H54 (cell line): ENCODE measurements at regions not wholly inside any gene's neighbourhood (a gene's known extent, or its start where the extent isn't known, plus 50 kb on each side); places are given as distances from the start of the nearest gene placed in this dataset.

Experiments
- DNase-seq: peaks from one replicate; pipeline ENCODE4 v3.0.0; 2011; ENCODE audit warnings: low spot score, mixed read lengths; ENCODE audit not compliant: insufficient read length
- FAIRE-seq: peaks from 3 replicates; lab custom pipeline; 2011; peaks lifted over from hg19 to GRCh38; lab: Jason Lieb, UNC
- POLR2A ChIP-seq: IDR thresholded peaks from 2 replicates; pipeline ENCODE4 v1.6.1; 2011; ENCODE audit warnings: low read depth, mild to moderate bottlenecking, low read length

- no peak for FAIRE-seq
- TF ChIP-seq POLR2A = no peak
- no peak for DNase-seq
These were observed 767.8 kb upstream of the GOLIM4 start for GRCh38 chr3:168863561-168863960.

GRCh38 chr3:168862466-168862865 is 766.7 kb upstream of the GOLIM4 start:
- FAIRE-seq (no peak), DNase-seq (no peak)
- TF ChIP-seq POLR2A = no peak

GRCh38 chr3:168860592-168860991 is 764.9 kb upstream of the GOLIM4 start:
- no peak for TF ChIP-seq POLR2A
- DNase-seq (no peak), FAIRE-seq (no peak)

GRCh38 chr3:168860028-168860427 is 764.3 kb upstream of the GOLIM4 start:
- FAIRE-seq (no peak), DNase-seq (no peak)
- TF ChIP-seq POLR2A = no peak

- DNase-seq (no peak), FAIRE-seq (no peak)
- no peak for TF ChIP-seq POLR2A
These were observed 763.9 kb upstream of the GOLIM4 start for GRCh38 chr3:168859574-168859973.

GRCh38 chr3:168859143-168859542 is 763.4 kb upstream of the GOLIM4 start:
- FAIRE-seq (no peak), DNase-seq (no peak)
- no peak for TF ChIP-seq POLR2A

GRCh38 chr3:168858327-168858726 is 762.6 kb upstream of the GOLIM4 start:
- FAIRE-seq = no peak
- no peak for TF ChIP-seq POLR2A

GRCh38 chr3:168850109-168850508 is 754.4 kb upstream of the GOLIM4 start:
- TF ChIP-seq POLR2A = no peak
- DNase-seq = no peak
- FAIRE-seq = no peak

More at GRCh38 chr3:168858327-168858726, 762.6 kb upstream of the GOLIM4 start:
- no peak for DNase-seq

GRCh38 chr3:168847291-168847883 is 751.7 kb upstream of the GOLIM4 start:
- no peak for TF ChIP-seq POLR2A
- no peak for FAIRE-seq
- peak; percentile 3 for DNase-seq

- TF ChIP-seq POLR2A = no peak
- no peak for DNase-seq
- no peak for FAIRE-seq
These were observed 749.3 kb upstream of the GOLIM4 start for GRCh38 chr3:168844894-168845482.

GRCh38 chr3:168844472-168844871 is 748.7 kb upstream of the GOLIM4 start:
- TF ChIP-seq POLR2A = no peak
- DNase-seq (no peak), FAIRE-seq (no peak)

GRCh38 chr3:168843481-168843880 is 747.8 kb upstream of the GOLIM4 start:
- DNase-seq (no peak), FAIRE-seq (no peak)
- TF ChIP-seq POLR2A = no peak

- no peak for FAIRE-seq
- no peak for DNase-seq
- no peak for TF ChIP-seq POLR2A
These were observed 743.9 kb upstream of the GOLIM4 start for GRCh38 chr3:168839653-168840052.

GRCh38 chr3:168834558-168834957 is 738.8 kb upstream of the GOLIM4 start:
- no peak for TF ChIP-seq POLR2A
- FAIRE-seq (no peak), DNase-seq (no peak)

- DNase-seq (no peak), FAIRE-seq (no peak)
- TF ChIP-seq POLR2A = no peak
These were observed 733.2 kb upstream of the GOLIM4 start for GRCh38 chr3:168828943-168829342.

- no peak for FAIRE-seq
- TF ChIP-seq POLR2A = no peak
- DNase-seq = no peak
These were observed 732.8 kb upstream of the GOLIM4 start for GRCh38 chr3:168828536-168828935.
